B cell (primary cell): ENCODE measurements at regions not wholly inside any gene's neighbourhood (a gene's known extent, or its start where the extent isn't known, plus 50 kb on each side); places are given as distances from the start of the nearest gene placed in this dataset.

ENCODE experiments used
- ATAC-seq: fragments of 200-7000 bp; cut with Tn5 transposase; one replicate; pipeline ENCODE4 v1.10.0; 2021; ENCODE audit warnings: low read depth, mild to moderate bottlenecking, moderate number of reproducible peaks, moderate library complexity
- CTCF ChIA-PET: fragments of 350-600 bp; sonication (Branson Sonifier 250); formaldehyde crosslinking; loops from one replicate; lab custom pipeline; 2021; ENCODE audit warnings: antibody characterized with exemption, inconsistent platforms; lab: Charles Lee
- POLR2A ChIA-PET: fragments of 350-600 bp; sonication (Branson Sonifier 250); formaldehyde crosslinking; loops from one replicate; lab custom pipeline; 2021; ENCODE audit warnings: antibody characterized with exemption; lab: Charles Lee
- DNase-seq: peaks from one replicate; pipeline ENCODE4 v3.0.0; 2013
- H2AFZ ChIP-seq: 2 replicates; pipeline ENCODE4 v1.6.1; 2012; ENCODE audit warnings: mild to moderate bottlenecking, low read depth, low read length; ENCODE audit not compliant: insufficient read depth, poor library complexity, severe bottlenecking
- H3K27ac ChIP-seq, 2 donors: 1 replicate in 1 of 2; 2 replicates in 1 of 2; pipeline ENCODE4 v1.5.1; 2012 to 2013; ENCODE audit warnings: low read length in 2 of 2, mild to moderate bottlenecking in 2 of 2, moderate library complexity in 1 of 2
- H3K27me3 ChIP-seq, 4 experiments: fragments of 200-600 bp in 1 of 4; sonication (generic) in 1 of 4; replicated peaks in 1 of 4; 1 replicate in 2 of 4; 2 replicates in 2 of 4; pipeline versions ENCODE4 v1.6.1 to v1.7.0; 2013 to 2016; ENCODE audit warnings: low read length in 3 of 4, mild to moderate bottlenecking in 2 of 4, mixed read lengths in 1 of 4, moderate library complexity in 1 of 4; ENCODE audit not compliant: insufficient read depth in 4 of 4, control insufficient read depth in 3 of 4; ENCODE audit errors: control extremely low read depth in 1 of 4
- H3K36me3 ChIP-seq, 2 experiments: replicated peaks in 1 of 2; 1 replicate in 1 of 2; 2 replicates in 1 of 2; pipeline versions ENCODE4 v1.6.1 to v1.7.1; 2013; ENCODE audit warnings: low read length in 1 of 2; ENCODE audit not compliant: insufficient read depth in 2 of 2, control insufficient read depth in 1 of 2; ENCODE audit errors: control extremely low read depth in 1 of 2, extremely low read depth in 1 of 2
- H3K4me1 ChIP-seq, 2 donors: fragments of 200-600 bp in 1 of 2; sonication (generic) in 1 of 2; 1 replicate in 1 of 2; 2 replicates in 1 of 2; pipeline versions ENCODE4 v1.5.1 to v1.6.1; 2013 to 2017; ENCODE audit warnings: low read length in 2 of 2; ENCODE audit not compliant: control insufficient read depth in 2 of 2, insufficient read depth in 2 of 2
- H3K4me2 ChIP-seq: replicated peaks from 2 replicates; pipeline ENCODE3; 2012; ENCODE audit warnings: mild to moderate bottlenecking, low read depth, low read length; ENCODE audit not compliant: poor library complexity, severe bottlenecking
- H3K4me3 ChIP-seq, 5 experiments: fragments of 200-600 bp in 1 of 5; sonication (generic) in 1 of 5; 1 replicate in 3 of 5; 2 replicates in 2 of 5; pipeline versions ENCODE4 v1.5.1 to v1.7.0; 2011 to 2016; ENCODE audit warnings: low read length in 4 of 5, mild to moderate bottlenecking in 4 of 5, low read depth in 2 of 5, control low read depth in 1 of 5, moderate library complexity in 1 of 5; ENCODE audit not compliant: insufficient read depth in 1 of 5; ENCODE audit errors: control extremely low read depth in 1 of 5, extremely low read depth in 1 of 5
- H3K79me2 ChIP-seq: fragments of 200-600 bp; sonication (generic); one replicate; pipeline ENCODE4 v1.6.0; 2016; ENCODE audit warnings: low read length; ENCODE audit not compliant: control insufficient read depth, insufficient read depth
- H3K9ac ChIP-seq: fragments of 200-600 bp; sonication (generic); 2 replicates; pipeline ENCODE4 v1.6.1; 2017; ENCODE audit warnings: mild to moderate bottlenecking, low read length, moderate library complexity
- H3K9me3 ChIP-seq, 3 donors: one replicate each; pipeline versions ENCODE4 v1.6.1 to v1.7.1; 2013; ENCODE audit warnings: low read length in 2 of 3; ENCODE audit not compliant: control insufficient read depth in 2 of 3, insufficient read depth in 1 of 3; ENCODE audit errors: control extremely low read depth in 1 of 3
- H4K20me1 ChIP-seq: 2 replicates; pipeline ENCODE4 v1.6.0; 2012; ENCODE audit warnings: mild to moderate bottlenecking, low read length; ENCODE audit not compliant: insufficient read depth, control insufficient read depth, poor library complexity, severe bottlenecking
- H3K27ac Mint-ChIP-seq: one replicate; pipeline ENCODE4 v1.8.0; 2021; ENCODE audit warnings: mixed read lengths
- H3K27me3 Mint-ChIP-seq: one replicate; pipeline ENCODE4 v1.8.0; 2021; ENCODE audit warnings: mixed read lengths
- H3K4me1 Mint-ChIP-seq: one replicate; pipeline ENCODE4 v1.8.0; 2021; ENCODE audit warnings: mixed read lengths
- H3K4me3 Mint-ChIP-seq: one replicate; pipeline ENCODE4 v1.8.0; 2021; ENCODE audit warnings: mixed read lengths
- H3K9me3 Mint-ChIP-seq: one replicate; pipeline ENCODE4 v1.8.0; 2022; ENCODE audit warnings: mixed read lengths; ENCODE audit not compliant: insufficient read depth
- CTCF ChIP-seq: fragments of 200-600 bp; IDR thresholded peaks from one replicate; pipeline ENCODE4 v1.8.0; 2022; ENCODE audit warnings: antibody characterized with exemption, mild to moderate bottlenecking
- EZH2 ChIP-seq: IDR thresholded peaks from 2 replicates; pipeline ENCODE4 v1.6.1; 2012; ENCODE audit warnings: borderline replicate concordance, low read depth, mild to moderate bottlenecking, moderate library complexity, low read length; ENCODE audit not compliant: insufficient read depth, poor library complexity, severe bottlenecking
- WGBS: methylation state at CpG from one replicate; pipeline ENCODE4 v1.1.5; 2013; ENCODE audit warnings: missing lambda C conversion rate; ENCODE audit not compliant: insufficient coverage; 5-methylcytosine and 5-hydroxymethylcytosine counted together
- intact Hi-C: fragments of 100-400 bp; cut with micrococcal nuclease; formaldehyde crosslinking; loops from one replicate; pipeline ENCODE4 v1.10.0; 2022

GRCh38 chr13:87827479-87827878, 156.3 kb downstream of the SLITRK5 start:
- no peaks in the 10 kb centered on the region for H3K36me3 ChIP-seq
- no peak overlapping the region for H3K27ac ChIP-seq
- ChIA-PET POLR2A (no interaction called here), CTCF (no interaction called here)
- H3K4me1 ChIP-seq, result no peaks in the 10 kb centered on the region
- Mint-ChIP-seq H3K4me1 (no peaks in the 10 kb centered on the region), H3K9me3 (no peaks in the 10 kb centered on the region), H3K27me3 (no peaks in the 10 kb centered on the region), H3K4me3 (no peak overlapping the region), H3K27ac (no peak overlapping the region)
- ATAC-seq, result no peak
- TF ChIP-seq EZH2 (no peak), CTCF (no peak)
- no peak overlapping the region for H3K4me2 ChIP-seq
- DNase-seq, result no peak
- intact Hi-C loops, result no loop called here
- no peak overlapping the region for H3K4me3 ChIP-seq
- H3K79me2 ChIP-seq, result no peaks in the 10 kb centered on the region
- H2AFZ ChIP-seq, result no peak overlapping the region
- no peaks in the 10 kb centered on the region for H4K20me1 ChIP-seq
- H3K9ac ChIP-seq, result no peak overlapping the region
- H3K9me3 ChIP-seq, result no peaks in the 10 kb centered on the region
- no peaks in the 10 kb centered on the region for H3K27me3 ChIP-seq
- WGBS, result no CpG with 5 or more reads among the region's 4 CpGs

- Histone ChIP-seq H3K4me2 (no peak overlapping the region), H3K27me3 (no peaks in the 10 kb centered on the region), H3K9ac (no peak overlapping the region), H3K27ac (no peak overlapping the region), H3K79me2 (no peaks in the 10 kb centered on the region), H4K20me1 (no peaks in the 10 kb centered on the region), H3K36me3 (no peaks in the 10 kb centered on the region), H2AFZ (no peak overlapping the region), H3K4me1 (no peaks in the 10 kb centered on the region), H3K4me3 (no peak overlapping the region), H3K9me3 (no peaks in the 10 kb centered on the region)
- TF ChIP-seq CTCF, result no peak
- TF ChIP-seq EZH2, result no peak
- Mint-ChIP-seq H3K4me1 (no peaks in the 10 kb centered on the region), H3K27ac (no peak overlapping the region), H3K27me3 (no peaks in the 10 kb centered on the region), H3K9me3 (no peaks in the 10 kb centered on the region), H3K4me3 (no peak overlapping the region)
- no peak for ATAC-seq
- ChIA-PET CTCF (no interaction called here), POLR2A (no interaction called here)
- WGBS, result no CpG with 5 or more reads among the region's 1 CpG
- intact Hi-C loops, result no loop called here
- no peak for DNase-seq
Measured at GRCh38 chr13:87837522-87837921, 166.4 kb downstream of the SLITRK5 start.
